GM23338 (cell line): ENCODE measurements at regions not wholly inside any gene's neighbourhood (a gene's known extent, or its start where the extent isn't known, plus 50 kb on each side); places are given as distances from the start of the nearest gene placed in this dataset.

Experiments used
- ATAC-seq: fragments of 200-7000 bp; cut with Tn5 transposase; 3 replicates; pipeline ENCODE4 v1.9.1; 2020
- DNase-seq: peaks from one replicate; pipeline ENCODE4 v3.0.0-alpha.2; 2015; ENCODE audit warnings: low spot score
- H2AFZ ChIP-seq: fragments of 200-600 bp; sonication (generic); 2 replicates; pipeline ENCODE4 v1.8.0; 2016; ENCODE audit warnings: antibody characterized with exemption, mild to moderate bottlenecking, moderate library complexity
- H3F3A ChIP-seq: fragments of 200-600 bp; sonication (generic); replicated peaks from 2 replicates; pipeline ENCODE4 v1.8.0; 2017; ENCODE audit warnings: antibody characterized with exemption, mixed run types, low read depth
- H3K27ac ChIP-seq: fragments of 200-600 bp; sonication (generic); 2 replicates; pipeline ENCODE4 v1.6.1; 2016; ENCODE audit warnings: low read depth
- H3K27me3 ChIP-seq: fragments of 200-600 bp; sonication (generic); 2 replicates; pipeline ENCODE4 v1.8.0; 2016; ENCODE audit warnings: mild to moderate bottlenecking, mixed run types, moderate library complexity; ENCODE audit not compliant: insufficient read depth
- H3K36me3 ChIP-seq: fragments of 200-600 bp; sonication (generic); 2 replicates; pipeline ENCODE4 v1.8.0; 2016; ENCODE audit warnings: mild to moderate bottlenecking; ENCODE audit not compliant: insufficient read depth
- H3K4me1 ChIP-seq: fragments of 200-600 bp; sonication (generic); 2 replicates; pipeline ENCODE4 v1.8.0; 2016; ENCODE audit warnings: mild to moderate bottlenecking, moderate library complexity; ENCODE audit not compliant: insufficient read depth
- H3K4me2 ChIP-seq: fragments of 200-600 bp; sonication (generic); 2 replicates; pipeline ENCODE4 v1.7.1; 2017; ENCODE audit warnings: mixed run types
- H3K4me3 ChIP-seq: fragments of 200-600 bp; sonication (generic); 2 replicates; pipeline ENCODE4 v1.6.1; 2016; ENCODE audit warnings: mixed run types
- H3K79me2 ChIP-seq: fragments of 200-600 bp; sonication (generic); replicated peaks from 2 replicates; pipeline ENCODE4 v1.8.0; 2017; ENCODE audit warnings: mild to moderate bottlenecking; ENCODE audit not compliant: insufficient read depth
- H3K9me2 ChIP-seq: fragments of 200-600 bp; sonication (generic); 2 replicates; pipeline ENCODE4 v1.8.0; 2017; ENCODE audit not compliant: insufficient read depth
- H4K20me1 ChIP-seq: fragments of 200-600 bp; sonication (generic); replicated peaks from 2 replicates; pipeline ENCODE4 v1.8.0; 2017; ENCODE audit warnings: mild to moderate bottlenecking; ENCODE audit not compliant: insufficient read depth
- H3K27ac Mint-ChIP-seq: 2 replicates; pipeline ENCODE4 v1.8.0; 2020; ENCODE audit warnings: inconsistent platforms, mild to moderate bottlenecking, moderate library complexity, mixed read lengths
- H3K27me3 Mint-ChIP-seq: 3 replicates; pipeline ENCODE4 v1.8.0; 2022; ENCODE audit warnings: low read depth, mild to moderate bottlenecking, moderate library complexity, mixed read lengths, inconsistent platforms; ENCODE audit not compliant: insufficient read depth, poor library complexity
- H3K36me3 Mint-ChIP-seq: 3 replicates; pipeline ENCODE4 v1.8.0; 2021; ENCODE audit warnings: low read depth, mild to moderate bottlenecking, inconsistent platforms, moderate library complexity, mixed read lengths
- H3K4me1 Mint-ChIP-seq: 3 replicates; pipeline ENCODE4 v1.8.0; 2020; ENCODE audit warnings: mild to moderate bottlenecking, inconsistent platforms, mixed read lengths
- H3K4me3 Mint-ChIP-seq: 3 replicates; pipeline ENCODE4 v1.8.0; 2021; ENCODE audit warnings: moderate library complexity, mild to moderate bottlenecking, inconsistent platforms, mixed read lengths
- H3K9me3 Mint-ChIP-seq: 3 replicates; pipeline ENCODE4 v1.8.0; 2020; ENCODE audit warnings: moderate library complexity, mild to moderate bottlenecking, inconsistent platforms, mixed read lengths
- CREB1 ChIP-seq: fragments of 250-450 bp; sonication (Bioruptor Pico); IDR thresholded peaks from 2 replicates; pipeline ENCODE4 v1.5.0; 2020; ENCODE audit warnings: low read depth, mild to moderate bottlenecking, moderate library complexity
- CTCF ChIP-seq, 2 experiments: fragments of 200-600 bp in 1 of 2; sonication (generic) in 1 of 2; conservative IDR thresholded peaks; 2 replicates each; pipeline versions ENCODE4 v1.5.1 to v1.6.1; 2016 to 2017; ENCODE audit warnings: antibody characterized with exemption in 2 of 2, low read depth in 2 of 2, mild to moderate bottlenecking in 2 of 2, moderate library complexity in 1 of 2
- EZH2 ChIP-seq: fragments of 200-600 bp; sonication (generic); IDR thresholded peaks from one replicate; pipeline ENCODE4 v1.8.0; 2017; ENCODE audit warnings: antibody characterized with exemption, mild to moderate bottlenecking, low read depth; ENCODE audit not compliant: unreplicated experiment
- JUNB ChIP-seq: IDR thresholded peaks from one replicate; pipeline ENCODE4 v1.6.1; 2016; ENCODE audit warnings: antibody characterized with exemption; ENCODE audit not compliant: unreplicated experiment
- POLR2AphosphoS5 ChIP-seq: IDR thresholded peaks from 2 replicates; pipeline ENCODE4 v1.6.1; 2016; ENCODE audit warnings: antibody characterized with exemption, low read depth
- REST ChIP-seq: IDR thresholded peaks from one replicate; pipeline ENCODE4 v1.6.1; 2018; ENCODE audit warnings: antibody characterized with exemption; ENCODE audit not compliant: unreplicated experiment
- STAT1 ChIP-seq: IDR thresholded peaks from one replicate; pipeline ENCODE4 v1.6.1; 2016; ENCODE audit warnings: antibody characterized with exemption; ENCODE audit not compliant: unreplicated experiment
- ZNF114 ChIP-seq: fragments of 250-450 bp; sonication (Bioruptor Pico); IDR thresholded peaks from 2 replicates; pipeline ENCODE4 v1.5.0; 2020; ENCODE audit warnings: mild to moderate bottlenecking, moderate library complexity
- ZNF331 ChIP-seq: fragments of 250-450 bp; sonication (Bioruptor Pico); IDR thresholded peaks from 2 replicates; pipeline ENCODE4 v1.5.0; 2020; ENCODE audit warnings: low read depth, mild to moderate bottlenecking, moderate library complexity
- TF ChIP-seq, protein P1 (sequence below): fragments of 250-450 bp; sonication (Bioruptor Pico); IDR thresholded peaks from 2 replicates; pipeline ENCODE4 v1.5.0; 2020; ENCODE audit warnings: mild to moderate bottlenecking, moderate library complexity
- TF ChIP-seq, protein P2 (sequence below): IDR thresholded peaks from 2 replicates; pipeline ENCODE4 v1.6.1; 2016; ENCODE audit warnings: antibody characterized with exemption

- TF ChIP-seq, protein P1, sequence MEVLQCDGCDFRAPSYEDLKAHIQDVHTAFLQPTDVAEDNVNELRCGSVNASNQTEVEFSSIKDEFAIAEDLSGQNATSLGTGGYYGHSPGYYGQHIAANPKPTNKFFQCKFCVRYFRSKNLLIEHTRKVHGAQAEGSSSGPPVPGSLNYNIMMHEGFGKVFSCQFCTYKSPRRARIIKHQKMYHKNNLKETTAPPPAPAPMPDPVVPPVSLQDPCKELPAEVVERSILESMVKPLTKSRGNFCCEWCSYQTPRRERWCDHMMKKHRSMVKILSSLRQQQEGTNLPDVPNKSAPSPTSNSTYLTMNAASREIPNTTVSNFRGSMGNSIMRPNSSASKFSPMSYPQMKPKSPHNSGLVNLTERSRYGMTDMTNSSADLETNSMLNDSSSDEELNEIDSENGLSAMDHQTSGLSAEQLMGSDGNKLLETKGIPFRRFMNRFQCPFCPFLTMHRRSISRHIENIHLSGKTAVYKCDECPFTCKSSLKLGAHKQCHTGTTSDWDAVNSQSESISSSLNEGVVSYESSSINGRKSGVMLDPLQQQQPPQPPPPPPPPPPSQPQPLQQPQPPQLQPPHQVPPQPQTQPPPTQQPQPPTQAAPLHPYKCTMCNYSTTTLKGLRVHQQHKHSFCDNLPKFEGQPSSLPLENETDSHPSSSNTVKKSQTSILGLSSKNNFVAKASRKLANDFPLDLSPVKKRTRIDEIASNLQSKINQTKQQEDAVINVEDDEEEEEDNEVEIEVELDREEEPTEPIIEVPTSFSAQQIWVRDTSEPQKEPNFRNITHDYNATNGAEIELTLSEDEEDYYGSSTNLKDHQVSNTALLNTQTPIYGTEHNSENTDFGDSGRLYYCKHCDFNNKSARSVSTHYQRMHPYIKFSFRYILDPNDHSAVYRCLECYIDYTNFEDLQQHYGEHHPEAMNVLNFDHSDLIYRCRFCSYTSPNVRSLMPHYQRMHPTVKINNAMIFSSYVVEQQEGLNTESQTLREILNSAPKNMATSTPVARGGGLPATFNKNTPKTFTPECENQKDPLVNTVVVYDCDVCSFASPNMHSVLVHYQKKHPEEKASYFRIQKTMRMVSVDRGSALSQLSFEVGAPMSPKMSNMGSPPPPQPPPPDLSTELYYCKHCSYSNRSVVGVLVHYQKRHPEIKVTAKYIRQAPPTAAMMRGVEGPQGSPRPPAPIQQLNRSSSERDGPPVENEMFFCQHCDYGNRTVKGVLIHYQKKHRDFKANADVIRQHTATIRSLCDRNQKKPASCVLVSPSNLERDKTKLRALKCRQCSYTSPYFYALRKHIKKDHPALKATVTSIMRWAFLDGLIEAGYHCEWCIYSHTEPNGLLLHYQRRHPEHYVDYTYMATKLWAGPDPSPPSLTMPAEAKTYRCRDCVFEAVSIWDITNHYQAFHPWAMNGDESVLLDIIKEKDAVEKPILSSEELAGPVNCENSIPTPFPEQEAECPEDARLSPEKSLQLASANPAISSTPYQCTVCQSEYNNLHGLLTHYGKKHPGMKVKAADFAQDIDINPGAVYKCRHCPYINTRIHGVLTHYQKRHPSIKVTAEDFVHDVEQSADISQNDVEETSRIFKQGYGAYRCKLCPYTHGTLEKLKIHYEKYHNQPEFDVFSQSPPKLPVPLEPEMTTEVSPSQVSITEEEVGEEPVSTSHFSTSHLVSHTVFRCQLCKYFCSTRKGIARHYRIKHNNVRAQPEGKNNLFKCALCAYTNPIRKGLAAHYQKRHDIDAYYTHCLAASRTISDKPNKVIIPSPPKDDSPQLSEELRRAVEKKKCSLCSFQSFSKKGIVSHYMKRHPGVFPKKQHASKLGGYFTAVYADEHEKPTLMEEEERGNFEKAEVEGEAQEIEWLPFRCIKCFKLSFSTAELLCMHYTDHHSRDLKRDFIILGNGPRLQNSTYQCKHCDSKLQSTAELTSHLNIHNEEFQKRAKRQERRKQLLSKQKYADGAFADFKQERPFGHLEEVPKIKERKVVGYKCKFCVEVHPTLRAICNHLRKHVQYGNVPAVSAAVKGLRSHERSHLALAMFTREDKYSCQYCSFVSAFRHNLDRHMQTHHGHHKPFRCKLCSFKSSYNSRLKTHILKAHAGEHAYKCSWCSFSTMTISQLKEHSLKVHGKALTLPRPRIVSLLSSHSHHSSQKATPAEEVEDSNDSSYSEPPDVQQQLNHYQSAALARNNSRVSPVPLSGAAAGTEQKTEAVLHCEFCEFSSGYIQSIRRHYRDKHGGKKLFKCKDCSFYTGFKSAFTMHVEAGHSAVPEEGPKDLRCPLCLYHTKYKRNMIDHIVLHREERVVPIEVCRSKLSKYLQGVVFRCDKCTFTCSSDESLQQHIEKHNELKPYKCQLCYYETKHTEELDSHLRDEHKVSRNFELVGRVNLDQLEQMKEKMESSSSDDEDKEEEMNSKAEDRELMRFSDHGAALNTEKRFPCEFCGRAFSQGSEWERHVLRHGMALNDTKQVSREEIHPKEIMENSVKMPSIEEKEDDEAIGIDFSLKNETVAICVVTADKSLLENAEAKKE, result no peak
- no peak for TF ChIP-seq JUNB
- no peak for TF ChIP-seq CTCF (conservative IDR thresholded peaks at IDR 0.05; ENCODE audit: low read depth in 2 of 2)
- TF ChIP-seq CREB1 (CRISPR knock-in tag), result no peak
Observed at GRCh38 chr12:115203701-115204100, 519.7 kb upstream of the TBX3 start (continued).

GRCh38 chr12:115201966-115202365 is 518.0 kb upstream of the TBX3 start:
- no peaks in the 10 kb centered on the region for H3K79me2 ChIP-seq
- H3K27ac ChIP-seq, result no peak overlapping the region
- H2AFZ ChIP-seq, result no peak overlapping the region
- H3F3A ChIP-seq, result no peaks in the 10 kb centered on the region
- H3K4me2 ChIP-seq, result no peak overlapping the region
- no peaks in the 10 kb centered on the region for H3K9me2 ChIP-seq
- no peaks in the 10 kb centered on the region for H3K27me3 ChIP-seq
- H3K4me1 ChIP-seq, result peaks cover 24% of the 10 kb centered on the region
- H4K20me1 ChIP-seq, result no peaks in the 10 kb centered on the region
- ATAC-seq, result no peak
- peaks cover 6% of the 10 kb centered on the region for H3K27me3 Mint-ChIP-seq
- H3K4me1 Mint-ChIP-seq, result peaks cover 42% of the 10 kb centered on the region
- no peak for DNase-seq
- no peaks in the 10 kb centered on the region for H3K36me3 ChIP-seq
- H3K9me3 Mint-ChIP-seq, result no peaks in the 10 kb centered on the region; the same call in 1 of the 3 replicates
- no peaks in the 10 kb centered on the region for H3K36me3 Mint-ChIP-seq
- H3K4me3 ChIP-seq, result no peak overlapping the region
- H3K4me3 Mint-ChIP-seq, result no peak overlapping the region
- H3K27ac Mint-ChIP-seq, result no peak overlapping the region
- TF ChIP-seq CTCF (conservative IDR thresholded peaks at IDR 0.05; ENCODE audit: low read depth in 2 of 2) (no peak), STAT1 (no peak), REST (no peak), ZNF331 (CRISPR knock-in tag) (no peak), POLR2AphosphoS5 (no peak), EZH2 (no peak), ZNF114 (CRISPR knock-in tag) (no peak)
- TF ChIP-seq, protein P2, sequence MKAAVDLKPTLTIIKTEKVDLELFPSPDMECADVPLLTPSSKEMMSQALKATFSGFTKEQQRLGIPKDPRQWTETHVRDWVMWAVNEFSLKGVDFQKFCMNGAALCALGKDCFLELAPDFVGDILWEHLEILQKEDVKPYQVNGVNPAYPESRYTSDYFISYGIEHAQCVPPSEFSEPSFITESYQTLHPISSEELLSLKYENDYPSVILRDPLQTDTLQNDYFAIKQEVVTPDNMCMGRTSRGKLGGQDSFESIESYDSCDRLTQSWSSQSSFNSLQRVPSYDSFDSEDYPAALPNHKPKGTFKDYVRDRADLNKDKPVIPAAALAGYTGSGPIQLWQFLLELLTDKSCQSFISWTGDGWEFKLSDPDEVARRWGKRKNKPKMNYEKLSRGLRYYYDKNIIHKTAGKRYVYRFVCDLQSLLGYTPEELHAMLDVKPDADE, result no peak
